ENCODE measurements at regions not wholly inside any gene's neighbourhood (a gene's known extent, or its start where the extent isn't known, plus 50 kb on each side); places are given as distances from the start of the nearest gene placed in this dataset.

DNA sequence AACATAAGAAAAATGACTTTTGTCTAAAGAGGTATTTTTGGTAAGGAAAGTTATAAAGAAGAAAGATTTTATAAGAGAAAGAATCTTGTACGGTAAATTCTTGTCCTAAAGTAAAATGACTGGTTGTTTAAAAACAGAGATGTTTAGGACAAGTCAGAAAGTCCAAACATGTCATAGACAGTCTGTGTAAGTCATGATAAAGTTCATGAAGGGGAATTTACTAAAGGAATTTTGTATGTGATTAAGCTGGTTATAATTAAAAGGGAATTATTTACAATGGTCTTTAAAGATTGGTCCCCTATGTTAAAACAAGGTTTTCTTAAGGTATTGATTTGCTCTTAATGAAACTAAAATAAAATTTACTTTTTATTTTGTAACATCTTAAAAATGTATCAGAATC lies 269.4 kb upstream of the CCDC196 start:
- TF ChIP-seq, protein P1, sequence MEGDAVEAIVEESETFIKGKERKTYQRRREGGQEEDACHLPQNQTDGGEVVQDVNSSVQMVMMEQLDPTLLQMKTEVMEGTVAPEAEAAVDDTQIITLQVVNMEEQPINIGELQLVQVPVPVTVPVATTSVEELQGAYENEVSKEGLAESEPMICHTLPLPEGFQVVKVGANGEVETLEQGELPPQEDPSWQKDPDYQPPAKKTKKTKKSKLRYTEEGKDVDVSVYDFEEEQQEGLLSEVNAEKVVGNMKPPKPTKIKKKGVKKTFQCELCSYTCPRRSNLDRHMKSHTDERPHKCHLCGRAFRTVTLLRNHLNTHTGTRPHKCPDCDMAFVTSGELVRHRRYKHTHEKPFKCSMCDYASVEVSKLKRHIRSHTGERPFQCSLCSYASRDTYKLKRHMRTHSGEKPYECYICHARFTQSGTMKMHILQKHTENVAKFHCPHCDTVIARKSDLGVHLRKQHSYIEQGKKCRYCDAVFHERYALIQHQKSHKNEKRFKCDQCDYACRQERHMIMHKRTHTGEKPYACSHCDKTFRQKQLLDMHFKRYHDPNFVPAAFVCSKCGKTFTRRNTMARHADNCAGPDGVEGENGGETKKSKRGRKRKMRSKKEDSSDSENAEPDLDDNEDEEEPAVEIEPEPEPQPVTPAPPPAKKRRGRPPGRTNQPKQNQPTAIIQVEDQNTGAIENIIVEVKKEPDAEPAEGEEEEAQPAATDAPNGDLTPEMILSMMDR (IDR thresholded peaks at IDR 0.05), result no peak
- TF ChIP-seq POLR2A (IDR thresholded peaks at IDR 0.05), result no peak
